C4-2B (cell line): ENCODE measurements at regions not wholly inside any gene's neighbourhood (a gene's known extent, or its start where the extent isn't known, plus 50 kb on each side); places are given as distances from the start of the nearest gene placed in this dataset.

Experiments used
- ZFX ChIP-seq: fragments of 450-650 bp; IDR thresholded peaks from 2 replicates; pipeline ENCODE4 v1.6.1; 2017
- TF ChIP-seq, protein P1 (sequence below): fragments of 450-650 bp; conservative IDR thresholded peaks from 2 replicates; pipeline ENCODE4 v1.5.1; 2017; ENCODE audit warnings: mild to moderate bottlenecking

DNA sequence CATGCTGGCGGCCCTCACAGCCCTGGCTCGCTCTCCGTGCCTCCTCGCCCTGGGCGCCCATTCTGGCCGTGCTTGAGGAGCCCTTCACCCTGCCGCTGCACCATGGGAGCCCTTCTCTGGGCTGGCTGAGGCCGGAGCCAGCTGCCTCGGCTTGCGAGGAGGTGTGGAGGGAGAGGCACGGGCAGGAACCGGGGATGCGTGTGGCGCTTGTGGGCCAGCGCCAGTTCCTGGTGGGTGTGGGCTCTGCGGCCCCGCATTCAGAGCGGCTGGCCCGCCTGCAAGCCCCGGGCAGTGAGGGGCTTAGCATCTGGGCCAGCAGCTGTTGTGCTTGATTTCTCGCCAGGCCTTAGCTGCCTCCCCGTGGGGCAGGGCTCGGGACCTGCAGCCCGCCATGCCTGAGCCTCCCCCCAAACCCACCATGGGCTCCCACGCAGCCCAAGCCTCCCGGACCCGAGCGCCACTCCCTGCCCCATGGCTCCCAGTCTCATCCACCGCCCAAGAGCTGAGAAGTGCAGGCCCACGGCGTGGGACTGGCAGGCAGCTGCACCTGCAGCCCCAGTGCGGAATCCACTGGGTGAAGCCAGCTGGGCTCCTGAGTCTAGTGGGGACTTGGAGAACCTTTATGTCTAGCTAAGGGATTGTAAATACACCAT lies 163.4 kb upstream of the LRRC4C start:
- TF ChIP-seq, protein P1, sequence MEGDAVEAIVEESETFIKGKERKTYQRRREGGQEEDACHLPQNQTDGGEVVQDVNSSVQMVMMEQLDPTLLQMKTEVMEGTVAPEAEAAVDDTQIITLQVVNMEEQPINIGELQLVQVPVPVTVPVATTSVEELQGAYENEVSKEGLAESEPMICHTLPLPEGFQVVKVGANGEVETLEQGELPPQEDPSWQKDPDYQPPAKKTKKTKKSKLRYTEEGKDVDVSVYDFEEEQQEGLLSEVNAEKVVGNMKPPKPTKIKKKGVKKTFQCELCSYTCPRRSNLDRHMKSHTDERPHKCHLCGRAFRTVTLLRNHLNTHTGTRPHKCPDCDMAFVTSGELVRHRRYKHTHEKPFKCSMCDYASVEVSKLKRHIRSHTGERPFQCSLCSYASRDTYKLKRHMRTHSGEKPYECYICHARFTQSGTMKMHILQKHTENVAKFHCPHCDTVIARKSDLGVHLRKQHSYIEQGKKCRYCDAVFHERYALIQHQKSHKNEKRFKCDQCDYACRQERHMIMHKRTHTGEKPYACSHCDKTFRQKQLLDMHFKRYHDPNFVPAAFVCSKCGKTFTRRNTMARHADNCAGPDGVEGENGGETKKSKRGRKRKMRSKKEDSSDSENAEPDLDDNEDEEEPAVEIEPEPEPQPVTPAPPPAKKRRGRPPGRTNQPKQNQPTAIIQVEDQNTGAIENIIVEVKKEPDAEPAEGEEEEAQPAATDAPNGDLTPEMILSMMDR: no peak
- TF ChIP-seq ZFX: no peak
